GM19452 (cell line): ENCODE measurements at regions not wholly inside any gene's neighbourhood (a gene's known extent, or its start where the extent isn't known, plus 50 kb on each side); places are given as distances from the start of the nearest gene placed in this dataset.

ENCODE experiments used
- ATAC-seq: cut with Tn5 transposase; IDR thresholded peaks from one replicate; pipeline ENCODE4 v1.9.1; 2021; ENCODE audit not compliant: unreplicated experiment

DNA sequence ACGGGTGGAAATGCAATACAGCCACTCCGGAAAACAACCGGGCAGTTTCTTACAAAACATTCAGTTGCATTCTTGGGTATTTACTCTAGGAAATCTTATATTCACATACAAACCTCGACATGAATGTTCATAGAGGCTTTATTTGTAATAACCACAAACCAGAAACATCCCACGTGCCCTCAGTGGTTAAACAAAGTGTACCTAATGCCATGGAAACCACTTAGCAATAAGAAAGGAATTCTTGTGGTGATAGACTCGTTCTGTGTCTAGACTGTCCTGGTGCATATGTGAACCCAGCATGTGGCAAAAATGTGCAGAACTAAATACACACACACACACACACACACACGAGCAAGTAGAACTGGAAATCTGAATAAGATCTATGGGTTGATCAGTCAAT is 1073.3 kb downstream of the TBC1D22A start:
- ATAC-seq = no peak

DNA sequence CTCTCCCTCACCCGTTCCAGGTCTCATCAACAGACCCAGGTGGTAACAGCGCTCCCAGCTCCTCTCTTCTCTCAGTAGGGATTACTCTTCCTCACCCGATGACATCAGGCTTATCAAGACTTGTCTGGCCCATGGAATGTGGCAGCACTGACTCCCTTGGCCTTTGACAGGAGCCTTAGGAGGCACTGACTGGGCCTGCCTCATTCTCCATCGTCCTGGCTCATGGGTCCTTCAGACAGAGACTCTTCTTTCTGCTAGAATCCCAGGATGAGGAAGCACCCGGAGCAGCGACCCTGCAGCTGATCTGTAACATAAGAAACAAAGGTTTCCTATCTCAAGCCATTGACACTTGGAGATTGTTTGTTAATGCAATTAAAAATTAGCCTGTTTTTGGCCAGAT is 1063.6 kb downstream of the TBC1D22A start:
- no peak for ATAC-seq

DNA sequence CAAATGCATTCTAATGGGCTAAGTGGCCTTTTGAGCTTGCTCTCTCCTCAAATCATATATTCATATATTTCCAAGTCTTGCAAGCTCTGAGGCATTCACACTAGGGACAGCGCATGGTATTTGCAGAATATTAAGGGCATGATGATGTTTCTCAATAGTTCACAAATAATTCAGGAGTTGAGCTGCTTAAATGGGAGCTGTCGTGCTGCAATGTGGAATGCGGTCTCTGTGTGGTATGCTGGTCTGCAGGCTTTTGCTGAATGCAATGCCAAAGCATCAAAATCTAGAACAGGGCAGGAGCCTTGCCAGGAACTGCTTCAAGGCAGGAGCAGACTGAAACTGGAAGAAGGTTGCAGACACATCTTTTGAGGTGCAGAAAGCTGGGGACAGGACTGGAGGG is 1060.0 kb downstream of the TBC1D22A start:
- ATAC-seq = no peak

DNA sequence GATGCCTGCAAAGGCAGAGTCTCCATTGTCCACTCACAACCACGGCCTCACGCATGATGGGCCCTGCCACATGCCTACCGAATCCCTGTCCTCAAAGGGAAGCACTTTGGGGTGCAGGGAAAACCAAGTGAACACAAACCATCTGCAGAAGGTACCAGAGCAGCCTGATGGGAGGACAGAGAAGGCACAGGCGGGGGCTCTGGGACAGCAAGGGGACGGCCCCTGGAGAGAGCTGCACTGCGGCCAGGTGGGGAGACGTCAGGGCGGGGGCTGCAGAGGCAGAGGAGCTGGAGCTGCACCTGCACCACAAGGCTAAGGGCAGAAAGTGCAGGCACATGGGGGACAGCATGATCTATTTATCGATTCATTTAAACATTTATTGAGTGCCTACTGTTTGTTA is 1056.0 kb downstream of the TBC1D22A start:
- ATAC-seq = no peak

DNA sequence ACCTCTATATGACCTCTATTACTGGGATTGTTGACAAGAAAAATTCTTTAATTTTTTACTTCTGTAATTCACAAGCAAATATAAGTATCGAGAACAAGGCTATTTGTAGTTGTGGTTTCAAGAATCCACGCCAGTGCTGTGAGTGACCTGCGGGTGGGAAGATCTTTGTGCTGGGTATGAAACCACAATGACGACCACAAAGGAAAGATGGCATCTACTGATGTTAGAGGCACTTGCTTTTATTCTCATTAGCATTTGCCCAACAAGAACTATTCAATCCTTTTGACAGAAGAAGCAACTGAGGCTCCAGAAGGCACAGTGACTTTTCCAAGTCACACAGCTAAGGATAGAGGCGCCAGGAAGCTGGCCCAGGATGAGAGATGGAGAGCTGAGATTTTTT is 1054.9 kb downstream of the TBC1D22A start:
- no peak for ATAC-seq

DNA sequence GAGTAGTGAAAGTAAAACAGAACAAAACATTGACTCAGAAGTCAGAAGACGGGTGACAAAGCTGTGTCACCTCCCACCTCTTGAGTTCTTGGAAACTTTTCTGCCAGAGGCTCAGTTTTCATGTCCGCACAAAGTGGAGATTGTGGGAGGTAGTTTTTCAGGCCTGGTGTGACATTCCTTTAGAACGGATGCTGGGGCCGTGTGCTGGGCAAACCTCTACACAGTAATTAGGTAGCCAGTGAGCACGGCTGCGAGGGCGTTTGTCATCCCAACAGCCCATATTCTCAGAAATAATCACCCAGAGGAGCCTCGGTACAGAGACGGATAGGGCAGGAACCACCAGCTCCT is 1054.4 kb downstream of the TBC1D22A start:
- ATAC-seq = no peak

DNA sequence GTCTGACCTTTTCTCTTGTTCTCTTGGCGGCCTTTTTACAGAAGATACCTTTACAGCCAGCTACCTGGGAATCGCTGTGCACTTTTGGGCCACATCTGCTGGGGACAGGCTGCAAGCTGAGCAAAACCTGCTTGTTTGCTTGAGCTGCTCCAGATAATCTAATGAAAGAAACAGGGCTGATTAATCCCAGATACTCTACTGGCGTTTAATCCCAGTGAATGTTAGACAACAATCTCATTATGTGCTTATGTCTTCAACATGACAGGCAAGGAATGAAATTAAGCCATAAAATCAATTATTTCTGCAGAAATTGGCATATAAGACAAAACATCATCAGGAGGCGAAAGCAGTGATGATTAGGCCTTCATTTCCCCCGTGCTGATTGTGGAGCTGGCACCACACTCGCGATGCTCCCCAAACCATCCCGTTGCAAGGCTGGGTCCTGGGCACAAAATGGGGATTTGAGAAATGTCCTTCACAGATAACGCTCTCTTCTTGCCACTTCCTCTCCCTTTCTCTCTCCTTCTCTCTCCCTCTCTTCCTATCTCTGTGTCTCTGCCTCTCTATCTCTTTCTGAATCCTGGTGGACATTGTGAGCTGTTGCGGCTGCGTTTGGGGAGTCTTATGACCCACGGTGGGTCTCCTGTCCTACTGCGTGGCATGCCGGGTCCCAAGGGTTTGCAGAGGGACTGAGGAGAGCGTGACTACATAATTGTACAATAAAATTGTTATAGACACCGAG is 1053.8 kb downstream of the TBC1D22A start:
- no peak for ATAC-seq

DNA sequence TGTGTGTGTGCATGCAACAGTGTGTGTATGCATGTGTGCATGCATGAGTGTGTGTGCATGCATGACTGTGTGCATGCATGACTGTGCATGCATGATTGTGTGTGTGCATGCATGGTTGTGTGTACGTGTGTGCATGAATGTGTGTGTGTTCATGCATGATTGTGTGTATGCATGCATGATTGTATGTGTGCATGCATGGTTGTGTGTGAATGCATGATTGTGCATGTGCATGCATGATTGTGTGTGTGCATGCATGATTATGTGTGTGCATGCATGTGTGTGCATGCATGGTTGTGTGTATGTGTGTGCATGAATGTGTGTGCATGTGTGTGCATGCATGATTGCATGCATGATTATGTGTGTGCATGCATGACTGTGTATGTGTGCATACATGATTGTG is 1052.0 kb downstream of the TBC1D22A start:
- ATAC-seq = no peak

DNA sequence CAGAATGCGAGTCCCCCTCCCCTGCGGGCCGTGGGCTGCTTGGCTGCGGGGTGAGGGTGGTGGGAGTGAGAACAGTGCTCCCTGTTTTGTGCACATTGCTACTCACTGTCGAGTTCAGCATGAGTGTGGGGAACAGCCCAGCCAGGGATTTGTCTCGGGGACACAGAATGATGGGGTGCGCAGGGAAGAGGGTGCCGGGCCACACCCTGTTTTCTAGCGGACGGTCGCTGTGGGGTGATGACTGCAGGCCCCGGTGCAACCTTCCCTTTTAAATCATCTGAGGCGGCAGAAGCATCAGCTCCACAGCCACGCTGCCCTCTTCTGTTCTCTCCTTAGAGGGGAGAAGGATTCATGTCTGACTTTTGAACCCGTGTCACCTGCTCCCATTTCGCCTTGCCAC is 1051.2 kb downstream of the TBC1D22A start:
- no peak for ATAC-seq

DNA sequence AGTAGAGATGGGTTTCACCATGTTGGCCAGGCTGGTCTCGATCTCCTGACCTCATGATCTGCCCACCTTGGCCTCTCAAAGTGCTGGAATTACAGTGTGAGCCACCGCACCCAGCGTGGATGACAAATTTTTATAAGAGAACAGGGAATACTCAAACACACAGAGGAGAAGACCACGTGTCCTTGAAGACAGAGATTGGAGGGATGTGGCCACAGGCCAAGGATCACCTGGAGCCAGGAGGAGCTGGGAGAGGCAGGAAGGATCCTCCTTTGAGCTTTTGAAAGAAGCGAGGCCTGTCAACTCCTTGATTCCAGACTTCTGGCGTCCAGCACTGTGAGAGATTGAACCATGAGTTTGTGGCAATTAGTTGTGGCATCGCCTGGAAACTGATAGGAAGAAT is 1049.5 kb downstream of the TBC1D22A start:
- ATAC-seq = no peak

DNA sequence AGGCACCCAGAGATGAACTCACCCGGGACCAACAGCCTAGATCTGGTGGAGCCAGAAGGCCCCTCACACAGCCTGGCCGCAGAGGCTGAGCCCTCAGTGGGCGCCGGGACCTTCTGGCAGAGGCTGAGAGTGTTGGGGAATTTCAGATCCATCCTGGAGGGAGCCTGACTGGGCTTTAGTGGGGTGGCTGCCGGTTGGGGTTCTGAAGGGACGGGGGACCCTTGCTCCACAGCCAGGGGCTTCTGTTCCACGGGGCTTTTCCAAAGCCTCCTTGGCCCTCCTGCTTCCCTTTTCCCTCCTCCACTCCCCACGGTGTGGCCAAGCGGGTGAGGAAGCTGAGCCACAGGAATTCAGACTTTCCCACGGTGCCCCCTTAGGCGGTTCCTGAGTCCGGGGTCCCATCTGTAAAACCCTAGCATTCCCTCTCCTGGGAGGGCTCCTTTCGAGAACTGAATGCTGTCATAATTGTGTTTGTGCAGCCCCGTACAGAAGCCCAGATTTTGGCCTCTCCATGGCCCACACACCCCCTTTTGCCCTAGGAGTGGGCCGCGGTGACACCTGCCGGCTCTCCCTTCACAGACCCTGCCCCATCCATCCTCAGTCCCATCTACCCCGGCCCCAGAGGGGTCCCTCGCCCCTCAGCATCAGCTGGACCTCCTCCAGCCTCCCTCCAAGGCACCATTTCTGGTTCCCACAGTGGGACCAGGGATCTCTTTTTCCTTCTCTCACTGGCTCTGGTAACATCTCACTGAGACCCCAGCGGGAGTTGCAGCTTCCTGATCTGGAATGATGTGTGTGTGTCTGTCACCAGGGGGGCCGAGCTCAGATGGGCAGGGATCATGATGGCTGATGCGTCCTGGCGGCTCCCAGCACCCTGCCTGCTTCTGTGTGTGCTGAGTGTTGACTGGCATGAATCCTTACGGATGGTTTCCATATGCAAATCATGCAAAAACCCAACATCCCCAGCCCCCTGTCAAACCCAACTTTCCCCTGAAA is 1048.4 kb downstream of the TBC1D22A start:
- no peak for ATAC-seq

DNA sequence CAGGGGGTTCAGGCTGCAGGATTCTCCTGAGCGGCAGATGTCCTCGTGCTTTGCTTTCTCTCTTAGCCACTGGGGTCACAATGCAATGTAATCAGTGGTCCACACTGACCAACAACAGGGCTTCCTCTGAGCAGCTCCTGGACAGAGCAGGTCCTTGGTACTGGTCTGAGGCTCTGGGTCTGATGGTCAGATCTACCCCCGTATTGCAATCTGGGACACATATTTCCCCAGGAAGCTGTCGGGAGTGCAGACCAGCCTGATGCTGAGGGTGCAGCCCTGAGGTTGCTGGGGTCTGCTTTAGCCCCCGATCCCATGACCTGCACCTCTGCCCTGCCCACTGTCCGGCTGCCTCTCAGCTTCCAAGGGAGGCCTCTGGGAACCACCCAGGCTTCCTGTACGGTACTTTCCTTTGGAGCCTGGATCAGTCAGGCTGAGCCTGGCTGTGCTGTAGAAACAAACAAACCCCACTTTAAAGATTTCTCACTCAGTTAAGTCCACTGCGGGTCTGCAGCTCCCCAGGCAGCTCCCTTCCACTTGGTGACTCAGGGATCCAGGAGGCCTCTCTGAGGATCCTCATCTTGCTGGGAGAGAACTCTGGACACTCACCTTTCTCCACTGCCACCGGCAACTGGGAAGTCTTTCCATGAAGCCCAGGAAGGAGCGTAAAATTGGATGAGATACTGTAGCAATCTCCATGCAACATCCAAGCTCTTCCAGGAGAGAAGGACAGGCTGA is 1046.6 kb downstream of the TBC1D22A start:
- ATAC-seq = no peak

DNA sequence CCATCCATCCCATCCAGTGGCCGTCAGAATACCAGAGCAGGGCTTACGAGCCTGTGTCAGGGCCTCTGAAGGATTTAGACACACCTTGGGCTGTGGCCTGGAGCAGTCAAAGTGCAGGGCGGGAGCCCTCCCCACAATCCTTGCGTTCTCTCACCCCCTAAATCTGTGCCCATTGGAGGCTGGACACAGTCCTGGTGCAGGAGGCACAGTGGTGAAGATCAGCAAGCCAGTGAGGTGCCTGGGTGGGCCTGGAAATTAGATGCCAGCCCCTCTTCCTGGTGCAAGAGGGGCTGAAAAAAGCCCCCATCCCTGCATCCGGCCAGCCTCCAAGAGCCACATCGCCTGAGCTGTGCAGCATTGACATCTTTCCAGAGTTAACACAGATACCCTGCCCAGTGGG is 1045.8 kb downstream of the TBC1D22A start:
- ATAC-seq = no peak

DNA sequence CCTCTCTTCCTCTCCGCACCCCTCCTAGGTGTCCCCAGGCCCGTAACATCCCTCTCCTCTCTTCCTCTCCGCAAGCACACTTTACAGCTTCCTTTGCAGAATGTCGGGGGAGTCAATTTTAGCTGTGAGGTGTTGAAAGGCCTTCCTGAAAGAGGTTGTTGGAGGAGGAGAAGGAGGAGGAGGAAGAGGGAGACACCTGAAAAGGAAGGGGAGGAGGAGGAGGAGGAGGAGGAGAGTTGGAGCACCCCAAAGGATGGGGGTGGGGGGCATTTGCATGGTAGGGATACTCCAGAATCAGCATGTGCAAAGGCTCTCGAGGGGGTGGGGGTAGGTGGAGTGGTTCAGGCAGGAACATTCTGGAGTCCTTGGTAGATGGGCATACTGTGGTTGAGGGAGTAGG is 1045.1 kb downstream of the TBC1D22A start:
- ATAC-seq = no peak

DNA sequence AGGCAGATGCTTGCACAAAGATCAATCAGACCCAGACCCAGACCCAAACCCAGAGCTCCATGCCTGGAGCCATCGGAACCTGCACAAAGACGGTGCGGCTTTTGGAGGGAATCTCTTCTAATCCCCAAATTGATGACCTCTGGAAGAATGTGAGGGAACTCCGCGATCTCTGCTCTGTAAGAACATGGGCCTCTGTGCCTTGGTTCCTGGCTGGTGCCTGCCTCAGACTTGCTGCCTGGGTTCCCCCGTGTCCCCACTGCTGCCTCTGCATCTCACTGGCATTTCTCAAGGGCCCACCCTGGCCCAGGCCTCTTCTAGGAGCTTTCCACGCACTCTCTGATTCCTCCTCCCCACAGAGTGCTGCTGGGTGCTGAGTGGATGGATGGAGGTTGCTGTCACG is 1044.4 kb downstream of the TBC1D22A start:
- ATAC-seq = no peak

DNA sequence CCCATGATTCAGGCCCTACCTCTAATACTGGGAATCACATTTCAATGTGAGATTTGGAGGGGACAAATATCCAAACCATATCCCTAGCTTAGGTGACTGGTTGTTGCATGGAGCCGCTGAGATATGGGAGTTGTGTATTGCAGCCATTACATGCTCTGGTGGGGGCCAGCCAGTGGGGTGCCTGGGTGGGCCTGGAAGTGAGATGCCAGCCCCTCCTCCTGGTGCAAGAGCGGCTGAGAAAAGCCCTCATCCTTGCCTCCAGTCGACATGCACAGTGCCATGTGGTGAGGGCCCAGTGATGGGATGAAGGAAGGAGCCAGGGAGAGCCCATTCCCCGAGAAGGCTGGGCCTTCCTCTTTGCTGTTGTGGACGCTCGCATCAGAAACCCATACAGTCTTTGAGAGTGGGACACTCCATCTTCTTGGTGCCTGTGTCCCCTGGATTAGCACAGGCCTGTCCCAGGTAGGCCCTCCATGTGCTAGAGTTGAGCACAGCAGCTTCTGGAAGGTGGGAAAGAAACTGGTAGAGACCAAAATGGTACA is 1043.0 kb downstream of the TBC1D22A start:
- no peak for ATAC-seq

DNA sequence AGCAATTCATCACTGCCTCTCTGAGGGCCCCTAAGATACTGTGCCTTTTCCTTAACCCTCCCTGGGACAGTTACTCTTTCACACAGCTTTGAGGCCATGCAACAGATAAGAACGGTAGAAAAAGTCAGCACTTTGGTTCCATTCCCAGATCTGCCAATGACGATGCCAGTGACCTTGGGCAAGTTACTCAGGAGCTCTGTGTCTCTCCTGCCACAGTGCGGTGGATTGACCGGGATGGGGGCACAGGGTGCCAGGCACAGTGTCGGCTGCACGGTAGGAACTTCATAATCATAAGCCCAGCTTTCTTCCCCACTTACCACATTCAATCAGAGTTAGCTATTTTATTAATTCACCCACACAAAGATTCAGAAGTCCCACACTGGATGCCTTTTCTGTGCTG is 1041.8 kb downstream of the TBC1D22A start:
- ATAC-seq = no peak

DNA sequence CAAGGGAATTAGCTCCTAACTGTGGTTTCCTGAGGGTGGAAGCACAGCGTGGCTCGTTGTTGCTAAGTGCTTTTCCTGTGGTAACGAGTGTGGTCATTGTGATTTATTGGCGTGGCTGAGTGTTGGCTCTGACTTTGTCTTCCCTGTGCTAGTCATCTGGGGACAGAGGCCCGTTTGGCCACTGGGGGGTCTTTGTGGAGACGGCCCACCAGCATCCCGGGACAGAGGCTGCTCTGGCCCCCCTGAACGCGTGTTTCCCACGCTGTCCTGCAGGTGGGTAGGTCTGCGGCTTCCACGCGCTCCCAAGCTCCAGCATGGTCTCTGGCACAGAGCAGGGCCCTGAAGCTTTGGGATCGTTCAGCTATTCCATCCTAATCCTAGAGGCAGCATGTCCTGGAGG is 1040.0 kb downstream of the TBC1D22A start:
- ATAC-seq = no peak

DNA sequence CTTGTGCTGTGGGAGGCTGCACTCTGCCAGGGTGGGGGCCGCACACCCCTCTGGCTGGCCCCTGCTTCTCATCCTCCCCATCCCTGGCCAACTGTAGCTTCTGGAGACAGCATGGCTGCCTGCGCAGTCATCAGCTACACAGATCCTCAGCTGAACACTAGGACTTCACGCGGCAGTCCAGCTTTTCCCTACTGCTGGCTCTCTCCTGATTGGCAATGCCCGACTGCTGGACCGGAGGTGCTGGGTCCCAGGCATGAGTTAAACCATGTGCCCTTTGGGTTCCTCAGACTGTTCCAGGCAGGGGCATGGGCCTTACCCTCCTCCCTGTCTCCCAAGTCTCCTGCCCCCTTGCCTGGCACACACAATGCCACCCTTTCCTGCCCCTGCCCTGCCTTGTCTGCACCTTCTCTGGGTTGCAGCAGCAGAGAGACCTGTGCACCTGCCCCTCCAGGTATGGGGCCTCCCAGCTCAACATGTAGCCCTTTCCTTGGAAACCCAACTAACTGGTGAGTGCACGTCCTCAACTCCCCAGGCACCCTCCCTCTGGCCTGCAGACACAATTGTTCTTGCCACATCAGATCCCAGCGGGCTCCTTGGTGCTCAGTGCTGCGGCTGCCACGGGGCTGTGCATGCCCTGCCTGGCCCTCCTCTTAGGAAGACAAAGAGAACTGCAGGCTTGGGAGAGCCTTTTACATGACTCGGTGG is 1039.2 kb downstream of the TBC1D22A start:
- no peak for ATAC-seq

DNA sequence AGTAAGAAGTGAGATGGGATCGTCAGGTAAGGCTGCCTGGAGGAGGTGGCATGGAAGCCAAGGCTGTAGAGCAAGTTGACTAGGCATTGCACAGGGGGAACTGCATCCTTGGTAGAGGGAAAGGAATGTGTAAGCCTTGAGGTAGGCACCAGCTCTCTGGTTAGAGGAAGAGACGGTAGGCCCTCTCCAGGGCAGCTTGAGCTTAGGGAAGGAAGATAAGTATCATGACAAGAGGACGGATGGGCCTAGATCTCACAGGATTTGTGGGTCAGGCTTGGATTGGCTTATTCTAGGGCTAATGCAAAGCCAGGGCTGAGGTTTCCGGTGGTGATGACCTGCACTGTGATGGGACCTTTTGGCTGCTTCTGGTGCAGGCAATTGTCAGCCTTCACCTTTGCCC is 1035.8 kb downstream of the TBC1D22A start:
- ATAC-seq = no peak
